ENCODE measurements at regions not wholly inside any gene's neighbourhood (a gene's known extent, or its start where the extent isn't known, plus 50 kb on each side); places are given as distances from the start of the nearest gene placed in this dataset.

- in situ Hi-C loops (cut with MboI) (no loop called here), intact Hi-C loops (cut with micrococcal nuclease) (no loop called here)
- ATAC-seq, result no peak
- no peaks in the 10 kb centered on the region for H3K36me3 ChIP-seq (ENCODE audit: control insufficient read depth, insufficient read depth, low read length)
- no peaks in the 10 kb centered on the region for H3K9me1 ChIP-seq (ENCODE audit: control insufficient read depth, insufficient read depth, low read length)
- DNase-seq (ENCODE audit: extremely low read depth in 1 of 4, low spot score in 3 of 4), result no peak
- no peak overlapping the region for H2AFZ ChIP-seq (ENCODE audit: low read depth, low read length)
- FAIRE-seq, result no peak
- 0% methylated on average over 7 of the region's 7 CpGs for WGBS (ENCODE audit: insufficient coverage, low coverage, missing lambda C conversion rate)
- CTCF ChIA-PET (ENCODE audit: low intra/inter-chr PET ratio), result no interaction called here
- no peaks in the 10 kb centered on the region for H3K4me1 ChIP-seq (replicated peaks in 1 of 2; ENCODE audit: control insufficient read depth in 2 of 2, insufficient read depth in 2 of 2, low read length in 2 of 2)
- H3K4me3 ChIP-seq, result no peak overlapping the region
- peaks cover 0 to 6% of the 10 kb centered on the region in 2 experiments; a peak in 2 of 5 replicates for H3K27me3 ChIP-seq (ENCODE audit: control insufficient read depth in 2 of 2, insufficient read depth in 2 of 2, low read length in 2 of 2)
- no TSS peak for BruUV-seq (replicated peaks)
- TF ChIP-seq CREB5 (CRISPR knock-in tag; IDR thresholded peaks at IDR 0.05), result no peak
- TF ChIP-seq BHLHE40 (IDR thresholded peaks at IDR 0.05; ENCODE audit: low read length), result no peak
- TF ChIP-seq ZNF764 (CRISPR knock-in tag; IDR thresholded peaks at IDR 0.05; ENCODE audit: low read depth), result no peak
- TF ChIP-seq NCOA4 (IDR thresholded peaks at IDR 0.05; ENCODE audit: partially characterized antibody), result no peak
- TF ChIP-seq ZNF76 (CRISPR knock-in tag; IDR thresholded peaks at IDR 0.05; ENCODE audit: borderline replicate concordance), result no peak
- no peak for TF ChIP-seq ETS2 (tag; IDR thresholded peaks at IDR 0.05; ENCODE audit: borderline replicate concordance, poor library complexity, severe bottlenecking)
- TF ChIP-seq ZNF277 (CRISPR knock-in tag; IDR thresholded peaks at IDR 0.05; ENCODE audit: borderline replicate concordance), result no peak
- no peak for TF ChIP-seq ZNF24 (IDR thresholded peaks at IDR 0.05)
- TF ChIP-seq TARDBP (IDR thresholded peaks at IDR 0.05), result no peak
- POLR2A ChIA-PET, result no interaction called here
- no peaks in the 10 kb centered on the region for H3K9me3 ChIP-seq (replicated peaks; ENCODE audit: control insufficient read depth, insufficient read depth, low read depth, low read length)
- H4K20me1 ChIP-seq (replicated peaks; ENCODE audit: control insufficient read depth, insufficient read depth, low read length), result no peaks in the 10 kb centered on the region
- H3K4me2 ChIP-seq (ENCODE audit: insufficient read depth, low read length), result no peak overlapping the region
- H3K79me2 ChIP-seq (ENCODE audit: control insufficient read depth, insufficient read depth, low read length), result no peaks in the 10 kb centered on the region
- no peak overlapping the region for H3K9ac ChIP-seq (ENCODE audit: insufficient read depth in 1 of 2, low read depth in 2 of 2, low read length in 2 of 2)
- H3K27ac ChIP-seq (ENCODE audit: extremely low read depth, low read depth, low read length), result no peak overlapping the region
Observed at GRCh38 chr2:128834880-128835252, 516.2 kb upstream of the HS6ST1 start.
